ENCODE measurements at regions not wholly inside any gene's neighbourhood (a gene's known extent, or its start where the extent isn't known, plus 50 kb on each side); places are given as distances from the start of the nearest gene placed in this dataset.

GRCh38 chr3:34256021-34256420, 457.6 kb downstream of the PDCD6IP start:
- Histone ChIP-seq H3K4me2 (ENCODE audit: low read length) (no peak overlapping the region), H3K9me3 (ENCODE audit: low read length) (no peaks in the 10 kb centered on the region), H3K9me2 (ENCODE audit: insufficient read depth, low read length) (no peaks in the 10 kb centered on the region), H3K79me2 (replicated peaks; ENCODE audit: insufficient read depth, low read length) (no peaks in the 10 kb centered on the region), H3K27ac (ENCODE audit: low read length) (no peak overlapping the region), H3K9ac (ENCODE audit: low read length) (no peak overlapping the region), H3K27me3 (ENCODE audit: insufficient read depth, low read depth, low read length) (no peaks in the 10 kb centered on the region), H3K36me3 (ENCODE audit: insufficient read depth, low read length) (no peaks in the 10 kb centered on the region), H4K20me1 (ENCODE audit: insufficient read depth) (no peaks in the 10 kb centered on the region), H3K4me3 (ENCODE audit: low read length) (no peak overlapping the region), H3F3A (ENCODE audit: insufficient read depth, low read length, poor library complexity, severe bottlenecking) (no peaks in the 10 kb centered on the region), H2AFZ (ENCODE audit: low read depth, low read length) (no peak overlapping the region)
- TF ChIP-seq MXI1 (conservative IDR thresholded peaks at IDR 0.05; ENCODE audit: poor library complexity, severe bottlenecking) (no peak), EP300 (conservative IDR thresholded peaks at IDR 0.05; ENCODE audit: poor library complexity, severe bottlenecking) (no peak), TAF1 (IDR thresholded peaks at IDR 0.05; ENCODE audit: low read depth) (no peak), SMC3 (conservative IDR thresholded peaks at IDR 0.05; ENCODE audit: poor library complexity) (no peak), RAD21 (conservative IDR thresholded peaks at IDR 0.05) (no peak), EZH2 (IDR thresholded peaks at IDR 0.05; ENCODE audit: borderline replicate concordance, insufficient read depth, low read length, poor library complexity, severe bottlenecking) (no peak), POLR2AphosphoS5 (IDR thresholded peaks at IDR 0.05) (no peak)
- TF ChIP-seq, protein P1, sequence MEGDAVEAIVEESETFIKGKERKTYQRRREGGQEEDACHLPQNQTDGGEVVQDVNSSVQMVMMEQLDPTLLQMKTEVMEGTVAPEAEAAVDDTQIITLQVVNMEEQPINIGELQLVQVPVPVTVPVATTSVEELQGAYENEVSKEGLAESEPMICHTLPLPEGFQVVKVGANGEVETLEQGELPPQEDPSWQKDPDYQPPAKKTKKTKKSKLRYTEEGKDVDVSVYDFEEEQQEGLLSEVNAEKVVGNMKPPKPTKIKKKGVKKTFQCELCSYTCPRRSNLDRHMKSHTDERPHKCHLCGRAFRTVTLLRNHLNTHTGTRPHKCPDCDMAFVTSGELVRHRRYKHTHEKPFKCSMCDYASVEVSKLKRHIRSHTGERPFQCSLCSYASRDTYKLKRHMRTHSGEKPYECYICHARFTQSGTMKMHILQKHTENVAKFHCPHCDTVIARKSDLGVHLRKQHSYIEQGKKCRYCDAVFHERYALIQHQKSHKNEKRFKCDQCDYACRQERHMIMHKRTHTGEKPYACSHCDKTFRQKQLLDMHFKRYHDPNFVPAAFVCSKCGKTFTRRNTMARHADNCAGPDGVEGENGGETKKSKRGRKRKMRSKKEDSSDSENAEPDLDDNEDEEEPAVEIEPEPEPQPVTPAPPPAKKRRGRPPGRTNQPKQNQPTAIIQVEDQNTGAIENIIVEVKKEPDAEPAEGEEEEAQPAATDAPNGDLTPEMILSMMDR (IDR thresholded peaks at IDR 0.05; ENCODE audit: poor library complexity, severe bottlenecking) = no peak
- TF ChIP-seq, protein P2, sequence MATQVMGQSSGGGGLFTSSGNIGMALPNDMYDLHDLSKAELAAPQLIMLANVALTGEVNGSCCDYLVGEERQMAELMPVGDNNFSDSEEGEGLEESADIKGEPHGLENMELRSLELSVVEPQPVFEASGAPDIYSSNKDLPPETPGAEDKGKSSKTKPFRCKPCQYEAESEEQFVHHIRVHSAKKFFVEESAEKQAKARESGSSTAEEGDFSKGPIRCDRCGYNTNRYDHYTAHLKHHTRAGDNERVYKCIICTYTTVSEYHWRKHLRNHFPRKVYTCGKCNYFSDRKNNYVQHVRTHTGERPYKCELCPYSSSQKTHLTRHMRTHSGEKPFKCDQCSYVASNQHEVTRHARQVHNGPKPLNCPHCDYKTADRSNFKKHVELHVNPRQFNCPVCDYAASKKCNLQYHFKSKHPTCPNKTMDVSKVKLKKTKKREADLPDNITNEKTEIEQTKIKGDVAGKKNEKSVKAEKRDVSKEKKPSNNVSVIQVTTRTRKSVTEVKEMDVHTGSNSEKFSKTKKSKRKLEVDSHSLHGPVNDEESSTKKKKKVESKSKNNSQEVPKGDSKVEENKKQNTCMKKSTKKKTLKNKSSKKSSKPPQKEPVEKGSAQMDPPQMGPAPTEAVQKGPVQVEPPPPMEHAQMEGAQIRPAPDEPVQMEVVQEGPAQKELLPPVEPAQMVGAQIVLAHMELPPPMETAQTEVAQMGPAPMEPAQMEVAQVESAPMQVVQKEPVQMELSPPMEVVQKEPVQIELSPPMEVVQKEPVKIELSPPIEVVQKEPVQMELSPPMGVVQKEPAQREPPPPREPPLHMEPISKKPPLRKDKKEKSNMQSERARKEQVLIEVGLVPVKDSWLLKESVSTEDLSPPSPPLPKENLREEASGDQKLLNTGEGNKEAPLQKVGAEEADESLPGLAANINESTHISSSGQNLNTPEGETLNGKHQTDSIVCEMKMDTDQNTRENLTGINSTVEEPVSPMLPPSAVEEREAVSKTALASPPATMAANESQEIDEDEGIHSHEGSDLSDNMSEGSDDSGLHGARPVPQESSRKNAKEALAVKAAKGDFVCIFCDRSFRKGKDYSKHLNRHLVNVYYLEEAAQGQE (IDR thresholded peaks at IDR 0.05; ENCODE audit: borderline replicate concordance) = no peak

DNA sequence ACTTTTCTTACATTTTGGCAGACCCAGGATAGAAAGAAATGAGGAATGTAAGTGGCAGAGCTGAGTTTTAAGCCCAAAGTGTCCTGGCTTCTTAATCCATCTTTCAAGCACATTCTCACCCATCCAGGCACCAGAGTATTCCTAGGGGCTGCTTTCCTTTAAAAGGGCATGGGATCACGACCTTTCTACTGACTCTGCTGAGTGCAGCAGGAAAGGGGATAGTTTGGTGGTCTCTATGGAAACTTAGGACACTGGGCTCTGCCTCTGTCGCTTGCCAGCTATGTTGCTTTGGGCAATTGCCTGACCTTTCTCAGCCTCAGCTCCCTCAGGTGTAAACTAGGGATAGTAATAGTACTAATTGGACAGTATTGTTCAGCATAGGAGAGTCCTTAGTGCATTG, 458.4 kb downstream of the PDCD6IP start:
- Histone ChIP-seq H3K79me2 (replicated peaks; ENCODE audit: insufficient read depth, low read length) (no peaks in the 10 kb centered on the region), H3K9me3 (ENCODE audit: low read length) (no peaks in the 10 kb centered on the region), H4K20me1 (ENCODE audit: insufficient read depth) (no peaks in the 10 kb centered on the region), H3K4me2 (ENCODE audit: low read length) (no peak overlapping the region), H3K27me3 (ENCODE audit: insufficient read depth, low read depth, low read length) (no peaks in the 10 kb centered on the region), H3K9ac (ENCODE audit: low read length) (no peak overlapping the region), H3K4me3 (ENCODE audit: low read length) (no peak overlapping the region), H3K36me3 (ENCODE audit: insufficient read depth, low read length) (no peaks in the 10 kb centered on the region), H3K27ac (ENCODE audit: low read length) (no peak overlapping the region), H3K9me2 (ENCODE audit: insufficient read depth, low read length) (no peaks in the 10 kb centered on the region), H2AFZ (ENCODE audit: low read depth, low read length) (no peak overlapping the region), H3F3A (ENCODE audit: insufficient read depth, low read length, poor library complexity, severe bottlenecking) (no peaks in the 10 kb centered on the region)
- TF ChIP-seq EZH2 (IDR thresholded peaks at IDR 0.05; ENCODE audit: borderline replicate concordance, insufficient read depth, low read length, poor library complexity, severe bottlenecking) = no peak
- no peak for TF ChIP-seq TAF1 (IDR thresholded peaks at IDR 0.05; ENCODE audit: low read depth)
- no peak for TF ChIP-seq POLR2AphosphoS5 (IDR thresholded peaks at IDR 0.05)
- TF ChIP-seq EP300 (conservative IDR thresholded peaks at IDR 0.05; ENCODE audit: poor library complexity, severe bottlenecking) = no peak
- TF ChIP-seq, protein P2 (IDR thresholded peaks at IDR 0.05; ENCODE audit: borderline replicate concordance) = no peak
- TF ChIP-seq RAD21 (conservative IDR thresholded peaks at IDR 0.05) = no peak
- TF ChIP-seq, protein P1 (IDR thresholded peaks at IDR 0.05; ENCODE audit: poor library complexity, severe bottlenecking) = no peak
- no peak for TF ChIP-seq SMC3 (conservative IDR thresholded peaks at IDR 0.05; ENCODE audit: poor library complexity)
- TF ChIP-seq MXI1 (conservative IDR thresholded peaks at IDR 0.05; ENCODE audit: poor library complexity, severe bottlenecking) = no peak

Data from neural cell (in vitro differentiated cells).